H1 (cell line): ENCODE measurements at regions not wholly inside any gene's neighbourhood (a gene's known extent, or its start where the extent isn't known, plus 50 kb on each side); places are given as distances from the start of the nearest gene placed in this dataset.
A peak's percentile ranks its signal among the peaks of the same experiment; 100 is the strongest.

Experiments used
- CTCF ChIA-PET: fragments of 300-600 bp; sonication (Branson Sonifier 250); formaldehyde crosslinking; loops from one replicate; lab custom pipeline; 2021; ENCODE audit not compliant: partially characterized antibody; lab: Charles Lee
- POLR2A ChIA-PET: fragments of 300-600 bp; sonication (Branson Sonifier 250); formaldehyde crosslinking; loops from one replicate; lab custom pipeline; 2021; ENCODE audit warnings: inconsistent platforms; ENCODE audit not compliant: partially characterized antibody; lab: Charles Lee
- DNase-seq, 2 experiments: peaks; one replicate each; pipeline versions ENCODE4 v3.0.0 to v3.0.0-alpha.2; 2010 to 2022; ENCODE audit warnings: low spot score in 2 of 2, low read depth in 1 of 2, mixed read lengths in 1 of 2
- FAIRE-seq: peaks from 2 replicates; lab custom pipeline; 2011; peaks lifted over from hg19 to GRCh38; lab: Jason Lieb, UNC
- H2AFZ ChIP-seq: 2 replicates; pipeline ENCODE4 v1.8.1; 2012; ENCODE audit warnings: low read length, inconsistent platforms
- H2AK5ac ChIP-seq: 2 replicates; pipeline ENCODE4 v1.6.1; 2013; ENCODE audit warnings: low read depth, low read length
- H2BK120ac ChIP-seq: replicated peaks from 2 replicates; pipeline ENCODE3; 2013; ENCODE audit warnings: low read depth, low read length, inconsistent platforms
- H2BK12ac ChIP-seq: 2 replicates; pipeline ENCODE4 v1.6.1; 2013; ENCODE audit warnings: low read depth, low read length
- H2BK15ac ChIP-seq: 2 replicates; pipeline ENCODE4 v1.6.1; 2013; ENCODE audit warnings: low read length
- H2BK20ac ChIP-seq: 2 replicates; pipeline ENCODE4 v1.6.1; 2013; ENCODE audit warnings: low read length
- H2BK5ac ChIP-seq: 2 replicates; pipeline ENCODE4 v1.6.1; 2013; ENCODE audit warnings: low read depth, low read length
- H3K14ac ChIP-seq: 2 replicates; pipeline ENCODE4 v1.6.1; 2013; ENCODE audit warnings: inconsistent platforms; ENCODE audit not compliant: insufficient read length
- H3K18ac ChIP-seq: 2 replicates; pipeline ENCODE4 v1.6.1; 2013; ENCODE audit warnings: low read length; ENCODE audit errors: extremely low read depth
- H3K23ac ChIP-seq: 2 replicates; pipeline ENCODE4 v1.6.1; 2013; ENCODE audit warnings: inconsistent platforms; ENCODE audit not compliant: insufficient read length
- H3K23me2 ChIP-seq: 2 replicates; pipeline ENCODE4 v1.6.1; 2013; ENCODE audit warnings: low read depth, low read length
- H3K27ac ChIP-seq: 2 replicates; pipeline ENCODE4 v1.6.1; 2011; ENCODE audit warnings: low read depth, low read length, inconsistent platforms
- H3K27me3 ChIP-seq, 4 experiments: replicated peaks in 1 of 4; 1 replicate in 1 of 4; 2 replicates in 3 of 4; pipeline versions ENCODE4 v1.6.1 to v1.8.1; 2011 to 2013; ENCODE audit warnings: low read length in 3 of 4, mild to moderate bottlenecking in 3 of 4, inconsistent platforms in 2 of 4, mixed read lengths in 2 of 4, moderate library complexity in 1 of 4; ENCODE audit not compliant: control insufficient read depth in 3 of 4, insufficient read depth in 3 of 4; ENCODE audit errors: extremely low read depth in 1 of 4
- H3K36me3 ChIP-seq, 4 experiments: 2 replicates each; pipeline versions ENCODE4 v1.6.1 to v1.8.1; 2011 to 2013; ENCODE audit warnings: mild to moderate bottlenecking in 4 of 4, low read length in 3 of 4, moderate library complexity in 2 of 4, control low read depth in 1 of 4, inconsistent platforms in 1 of 4; ENCODE audit not compliant: insufficient read depth in 4 of 4, control insufficient read depth in 2 of 4
- H3K4ac ChIP-seq: replicated peaks from 2 replicates; pipeline ENCODE3; 2013; ENCODE audit warnings: low read length, low read depth, mixed read lengths, inconsistent platforms; ENCODE audit not compliant: insufficient read length
- H3K4me1 ChIP-seq, 4 experiments: replicated peaks in 1 of 4; 1 replicate in 1 of 4; 2 replicates in 3 of 4; pipeline versions ENCODE4 v1.6.1 to v1.8.1; 2011 to 2013; ENCODE audit warnings: low read length in 3 of 4, inconsistent platforms in 2 of 4, mixed read lengths in 1 of 4; ENCODE audit not compliant: insufficient read depth in 4 of 4, control insufficient read depth in 3 of 4
- H3K4me2 ChIP-seq, 2 experiments: 2 replicates each; pipeline versions ENCODE4 v1.6.1 to v1.8.1; 2011 to 2013; ENCODE audit warnings: low read depth in 2 of 2, low read length in 2 of 2, control low read depth in 1 of 2, inconsistent platforms in 1 of 2, mild to moderate bottlenecking in 1 of 2; ENCODE audit not compliant: insufficient read depth in 1 of 2
- H3K4me3 ChIP-seq, 4 experiments: fragments of 200-600, 300-600 bp in 1 of 4; sonication (generic), shearing (Covaris generic), sonication (Bioruptor Twin) in 1 of 4; 2 replicates each; pipeline versions ENCODE4 v1.5.1 to v1.8.1; 2011 to 2016; ENCODE audit warnings: low read length in 4 of 4, low read depth in 3 of 4, control low read depth in 2 of 4, inconsistent platforms in 2 of 4, mild to moderate bottlenecking in 2 of 4, mixed read lengths in 1 of 4, moderate library complexity in 1 of 4; ENCODE audit not compliant: insufficient read depth in 2 of 4; ENCODE audit errors: extremely low read depth in 1 of 4
- H3K56ac ChIP-seq: replicated peaks from 2 replicates; pipeline ENCODE3; 2013; ENCODE audit warnings: low read depth, mild to moderate bottlenecking, mixed read lengths, low read length, inconsistent platforms; ENCODE audit not compliant: insufficient read length
- H3K79me1 ChIP-seq: 2 replicates; pipeline ENCODE4 v1.6.1; 2013; ENCODE audit warnings: low read depth, low read length, control low read depth
- H3K79me2 ChIP-seq, 2 experiments: 2 replicates each; pipeline versions ENCODE4 v1.6.1 to v1.8.1; 2012 to 2013; ENCODE audit warnings: low read length in 2 of 2, mild to moderate bottlenecking in 2 of 2, inconsistent platforms in 1 of 2; ENCODE audit not compliant: insufficient read depth in 2 of 2, control insufficient read depth in 1 of 2
- H3K9ac ChIP-seq, 4 experiments: replicated peaks in 1 of 4; 1 replicate in 1 of 4; 2 replicates in 3 of 4; pipeline versions ENCODE4 v1.6.1 to v1.8.1; 2011 to 2013; ENCODE audit warnings: low read depth in 3 of 4, low read length in 3 of 4, control low read depth in 2 of 4, mild to moderate bottlenecking in 2 of 4, moderate library complexity in 2 of 4, inconsistent platforms in 1 of 4; ENCODE audit errors: extremely low read depth in 1 of 4
- H3K9me3 ChIP-seq, 2 experiments: 2 replicates each; pipeline versions ENCODE4 v1.6.1 to v1.8.1; 2012 to 2013; ENCODE audit warnings: mild to moderate bottlenecking in 2 of 2, moderate library complexity in 2 of 2, control low read depth in 1 of 2, inconsistent platforms in 1 of 2, low read depth in 1 of 2, low read length in 1 of 2, mixed read lengths in 1 of 2; ENCODE audit not compliant: insufficient read depth in 2 of 2
- H4K20me1 ChIP-seq, 2 experiments: replicated peaks in 1 of 2; 2 replicates each; pipeline versions ENCODE3 to v1.8.1; 2011 to 2013; ENCODE audit warnings: inconsistent platforms in 2 of 2, low read length in 2 of 2, mild to moderate bottlenecking in 1 of 2; ENCODE audit not compliant: insufficient read depth in 2 of 2, control insufficient read depth in 1 of 2
- H4K5ac ChIP-seq: 2 replicates; pipeline ENCODE4 v1.6.1; 2013; ENCODE audit warnings: low read length, low read depth, mixed read lengths, inconsistent platforms; ENCODE audit not compliant: insufficient read length
- H4K8ac ChIP-seq: 2 replicates; pipeline ENCODE4 v1.8.0; 2013; ENCODE audit warnings: mild to moderate bottlenecking, moderate library complexity, low read length, inconsistent platforms; ENCODE audit not compliant: insufficient read depth; ENCODE audit errors: extremely low read depth
- H4K91ac ChIP-seq: replicated peaks from 2 replicates; pipeline ENCODE3; 2013; ENCODE audit warnings: low read length, mixed read lengths, inconsistent platforms; ENCODE audit not compliant: insufficient read length
- ATF3 ChIP-seq: IDR thresholded peaks from 2 replicates; pipeline ENCODE4 v1.6.1; 2011; ENCODE audit warnings: low read depth, mild to moderate bottlenecking, low read length; ENCODE audit not compliant: insufficient read depth
- CBX5 ChIP-seq: fragments of 300-800, 300-1000 bp; sonication (generic); IDR thresholded peaks from 2 replicates; pipeline ENCODE4 v1.7.1; 2016; ENCODE audit warnings: antibody characterized with exemption, low read length, low read depth
- CBX8 ChIP-seq: fragments of 300-800, 300-1000 bp; sonication (generic); IDR thresholded peaks from 2 replicates; pipeline ENCODE4 v1.7.1; 2016; ENCODE audit warnings: low read depth, low read length, borderline replicate concordance
- CTBP2 ChIP-seq: IDR thresholded peaks from 2 replicates; pipeline ENCODE4 v1.7.0; 2011; ENCODE audit warnings: borderline replicate concordance, mild to moderate bottlenecking, moderate library complexity, mixed read lengths, low read length; ENCODE audit not compliant: insufficient read depth, insufficient read length
- GABPA ChIP-seq: IDR thresholded peaks from 2 replicates; pipeline ENCODE4 v1.6.1; 2011; ENCODE audit warnings: mild to moderate bottlenecking, low read length, moderate library complexity, borderline replicate concordance; ENCODE audit not compliant: insufficient read depth
- HDAC6 ChIP-seq: IDR thresholded peaks from one replicate; pipeline ENCODE4 v1.7.1; 2012; ENCODE audit warnings: low read depth, mild to moderate bottlenecking, inconsistent platforms, low read length, moderate library complexity
- KDM5A ChIP-seq: fragments of 200-600 bp; IDR thresholded peaks from 2 replicates; pipeline ENCODE4 v1.7.1; 2012; ENCODE audit warnings: mild to moderate bottlenecking, low read length, inconsistent platforms, mixed read lengths
- POLR2AphosphoS5 ChIP-seq: IDR thresholded peaks from 2 replicates; pipeline ENCODE4 v1.6.1; 2011; ENCODE audit warnings: low read depth, low read length
- SRF ChIP-seq: IDR thresholded peaks from 2 replicates; pipeline ENCODE4 v1.6.1; 2011; ENCODE audit warnings: mild to moderate bottlenecking, low read depth, low read length, moderate library complexity
- TAF7 ChIP-seq: optimal IDR thresholded peaks from 2 replicates; pipeline ENCODE3; 2011; ENCODE audit warnings: low read depth, mild to moderate bottlenecking, inconsistent platforms, low read length, moderate library complexity, borderline replicate concordance
- YY1 ChIP-seq: IDR thresholded peaks from 2 replicates; pipeline ENCODE4 v1.6.1; 2011; ENCODE audit warnings: low read depth, mild to moderate bottlenecking, low read length
- WGBS, 2 experiments: shearing (Covaris generic) in 1 of 2; methylation state at CpG; one replicate each; pipeline versions ENCODE4 v1.1.6 to v1.1.7; 2013 to 2015; ENCODE audit warnings: low lambda C conversion rate in 2 of 2, mixed read lengths in 2 of 2, inconsistent platforms in 1 of 2, low coverage in 1 of 2, missing lambda C conversion rate in 1 of 2; ENCODE audit not compliant: insufficient replicate concordance in 2 of 2, insufficient coverage in 1 of 2, insufficient read length in 1 of 2; ENCODE audit errors: extremely low coverage in 1 of 2, missing lambda C conversion rate in 1 of 2; 5-methylcytosine and 5-hydroxymethylcytosine counted together

GRCh38 chr1:5644281-5645134 is 347.7 kb downstream of the NPHP4 start:
- Histone ChIP-seq H3K14ac (no peak overlapping the region), H3K4me2 (no peak overlapping the region), H3K4me3 (no peak overlapping the region), H4K5ac (no peak overlapping the region), H2BK12ac (no peak overlapping the region), H2BK5ac (no peak overlapping the region), H3K23me2 (no peaks in the 10 kb centered on the region), H3K4ac (no peak overlapping the region), H2BK120ac (no peak overlapping the region), H2BK15ac (no peak overlapping the region), H3K23ac (no peak overlapping the region), H2BK20ac (no peak overlapping the region), H4K91ac (no peak overlapping the region), H4K20me1 (no peaks in the 10 kb centered on the region), H3K18ac (no peak overlapping the region), H3K9me3 (no peaks in the 10 kb centered on the region; a peak in 1 of 4 replicates), H2AK5ac (no peak overlapping the region), H3K27me3 (no peaks in the 10 kb centered on the region), H3K27ac (no peak overlapping the region), H3K79me2 (no peaks in the 10 kb centered on the region), H3K36me3 (no peaks in the 10 kb centered on the region), H3K9ac (no peak overlapping the region), H2AFZ (no peak overlapping the region), H3K4me1 (peaks cover 0 to 4% (median 1%) of the 10 kb centered on the region in 4 experiments; a peak in 1 of 7 replicates), H4K8ac (no peak overlapping the region), H3K56ac (no peak overlapping the region), H3K79me1 (no peaks in the 10 kb centered on the region)
- TF ChIP-seq YY1, result no peak
- TF ChIP-seq SRF, result no peak
- no peak for TF ChIP-seq POLR2AphosphoS5
- TF ChIP-seq ATF3, result no peak
- no peak for TF ChIP-seq CBX5
- no peak for TF ChIP-seq KDM5A
- TF ChIP-seq TAF7, result no peak
- no peak for TF ChIP-seq CBX8
- TF ChIP-seq GABPA, result no peak
- no peak for TF ChIP-seq CTBP2
- no peak for TF ChIP-seq HDAC6
- ChIA-PET CTCF (interaction anchor here (0.7 to 2.6 kb wide), 9 partner anchors 15 to 272 kb away, joined by 3 to 15 read pairs (median 3); no protein-coding TSS in a partner anchor), POLR2A (no interaction called here)
- 94% methylated on average over 10 of the region's 12 CpGs; no CpG with 5 or more reads in 1 of the 2 experiments for WGBS, 2 experiments
- FAIRE-seq, result no peak
- DNase-seq, result peak in 1 of 2 experiments; percentile 32
